ENCODE measurements at regions not wholly inside any gene's neighbourhood (a gene's known extent, or its start where the extent isn't known, plus 50 kb on each side); places are given as distances from the start of the nearest gene placed in this dataset.

DNA sequence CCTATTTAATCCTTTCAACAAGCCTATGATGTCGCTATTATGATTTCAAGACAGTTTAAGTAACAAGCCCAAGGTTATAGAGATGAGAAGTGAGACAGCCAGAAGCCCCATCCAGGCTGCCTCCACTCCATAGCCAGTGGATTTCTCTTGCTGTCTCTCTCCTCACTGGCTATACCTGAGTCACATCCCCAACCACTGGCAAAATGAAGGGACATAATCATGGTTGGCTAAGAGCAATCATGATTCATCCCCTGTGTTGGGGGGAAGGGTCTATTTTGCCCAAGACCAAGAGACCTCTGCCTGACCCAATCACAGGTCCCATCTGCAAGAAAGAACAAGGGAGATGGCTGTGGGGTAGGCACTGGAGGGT, 334.9 kb upstream of the GATB start:
- Mint-ChIP-seq H3K4me1 (peaks cover 65 to 84% (median 76%) of the 10 kb centered on the region in 4 donors), H3K4me3 (peak overlapping the region in 5 of 8 donors; percentile 17 to 77 (median 32)), H3K27ac (peak overlapping the region; percentile 86 to 98 (median 96)), H3K36me3 (peaks cover under 1 to 8% of the 10 kb centered on the region in 2 donors), H3K27me3 (no peaks in the 10 kb centered on the region), H3K9me3 (peaks cover 0 to 3% (median 0%) of the 10 kb centered on the region in 8 donors)
- no peak for DNase-seq
- H3K9me3 ChIP-seq (ENCODE audit: control insufficient read depth in 1 of 2, low read length in 2 of 2) = no peaks in the 10 kb centered on the region
- ChIA-PET POLR2A (ENCODE audit: partially characterized antibody) (interaction anchor here (7.3 kb wide), 1 partner anchor 16 kb away, joined by 97 read pairs; no protein-coding TSS in a partner anchor), CTCF (ENCODE audit: partially characterized antibody) (no interaction called here)
- H3K4me3 ChIP-seq (ENCODE audit: low read length in 2 of 2) = no peak overlapping the region
- H3K4me1 ChIP-seq (ENCODE audit: insufficient read depth, low read length) = peaks cover 78% of the 10 kb centered on the region
- H3K27ac ChIP-seq (ENCODE audit: low read depth, low read length) = peak overlapping the region; percentile 20
- no peaks in the 10 kb centered on the region for H3K27me3 ChIP-seq (ENCODE audit: insufficient read depth, low read length)
- H3K36me3 ChIP-seq (ENCODE audit: insufficient read depth, low read length) = no peaks in the 10 kb centered on the region
- intact Hi-C loops (cut with micrococcal nuclease) = no loop called here

DNA sequence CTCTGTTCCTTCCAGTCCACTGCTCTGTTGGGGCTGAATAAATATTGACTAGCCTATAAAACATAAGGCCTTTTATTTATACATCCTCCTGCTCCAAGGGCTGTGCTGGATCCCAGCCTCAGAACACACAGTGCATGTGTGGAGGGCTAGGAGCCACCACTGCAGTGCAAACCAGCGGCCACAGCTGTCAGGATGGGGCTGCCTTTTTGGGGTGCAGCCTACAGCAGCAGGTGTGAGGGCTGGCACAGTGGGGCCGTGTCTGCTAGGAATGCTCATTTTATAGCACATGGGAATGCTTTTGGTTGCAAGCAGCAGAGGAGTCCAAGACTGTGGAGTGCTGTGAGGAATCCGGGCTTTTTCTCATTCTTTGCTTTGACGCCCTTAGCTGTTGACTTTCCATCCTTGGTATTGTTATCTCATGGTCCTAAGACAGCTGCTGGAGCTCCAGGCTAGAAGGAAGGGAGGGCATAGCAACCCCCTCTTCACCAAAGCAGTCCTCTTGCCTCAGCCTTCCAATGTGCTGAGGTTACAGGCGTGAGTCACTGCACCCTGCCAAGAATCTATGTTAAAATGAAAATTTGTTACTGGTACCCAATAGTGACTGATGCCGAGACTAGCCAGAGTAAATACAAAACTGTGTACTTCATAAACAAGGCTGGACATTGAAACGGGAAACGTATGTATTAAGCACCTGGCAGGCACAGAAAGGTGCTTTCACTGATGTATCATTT, 334.3 kb upstream of the GATB start:
- Histone ChIP-seq H3K4me1 (ENCODE audit: insufficient read depth, low read length) (peaks cover 77% of the 10 kb centered on the region), H3K36me3 (ENCODE audit: insufficient read depth, low read length) (no peaks in the 10 kb centered on the region), H3K27me3 (ENCODE audit: insufficient read depth, low read length) (no peaks in the 10 kb centered on the region), H3K27ac (ENCODE audit: low read depth, low read length) (no peak overlapping the region), H3K9me3 (ENCODE audit: control insufficient read depth in 1 of 2, low read length in 2 of 2) (no peaks in the 10 kb centered on the region), H3K4me3 (ENCODE audit: low read length in 2 of 2) (no peak overlapping the region)
- peak overlapping the region; percentile 86 to 98 (median 96) for H3K27ac Mint-ChIP-seq
- no peak for DNase-seq
- ChIA-PET POLR2A (ENCODE audit: partially characterized antibody) (interaction anchor here (7.3 kb wide), 1 partner anchor 16 kb away, joined by 97 read pairs; no protein-coding TSS in a partner anchor), CTCF (ENCODE audit: partially characterized antibody) (no interaction called here)
- H3K27me3 Mint-ChIP-seq = no peaks in the 10 kb centered on the region
- H3K36me3 Mint-ChIP-seq = peaks cover 0 to 3% of the 10 kb centered on the region in 2 donors
- H3K9me3 Mint-ChIP-seq = peaks cover 0 to 3% (median 0%) of the 10 kb centered on the region in 8 donors
- H3K4me3 Mint-ChIP-seq = peak overlapping the region in 6 of 8 donors; percentile 17 to 77 (median 44)
- intact Hi-C loops (cut with micrococcal nuclease) = no loop called here
- H3K4me1 Mint-ChIP-seq = peaks cover 60 to 84% (median 74%) of the 10 kb centered on the region in 4 donors

- Mint-ChIP-seq H3K4me3 (no peak overlapping the region), H3K4me1 (peaks cover 46 to 67% (median 56%) of the 10 kb centered on the region in 4 donors), H3K9me3 (peaks cover 0 to 3% (median 0%) of the 10 kb centered on the region in 8 donors), H3K27ac (no peak overlapping the region), H3K27me3 (no peaks in the 10 kb centered on the region), H3K36me3 (peaks cover 0 to 2% of the 10 kb centered on the region in 2 donors)
- H3K9me3 ChIP-seq (ENCODE audit: control insufficient read depth in 1 of 2, low read length in 2 of 2) = no peaks in the 10 kb centered on the region
- ChIA-PET POLR2A (ENCODE audit: partially characterized antibody) (interaction anchor here (1.0 to 4.6 kb wide), 2 partner anchors 10 to 23 kb away, joined by 3 to 29 read pairs; no protein-coding TSS in a partner anchor), CTCF (ENCODE audit: partially characterized antibody) (interaction anchor here (1.0 to 1.6 kb wide), 3 partner anchors 9 to 289 kb away, joined by 3 to 4 read pairs (median 3); no protein-coding TSS in a partner anchor)
- H3K27me3 ChIP-seq (ENCODE audit: insufficient read depth, low read length) = no peaks in the 10 kb centered on the region
- intact Hi-C loops (cut with micrococcal nuclease) = no loop called here
- H3K4me3 ChIP-seq (ENCODE audit: low read length in 2 of 2) = no peak overlapping the region
- H3K36me3 ChIP-seq (ENCODE audit: insufficient read depth, low read length) = no peaks in the 10 kb centered on the region
- no peak for DNase-seq
- no peak overlapping the region for H3K27ac ChIP-seq (ENCODE audit: low read depth, low read length)
- peaks cover 40% of the 10 kb centered on the region for H3K4me1 ChIP-seq (ENCODE audit: insufficient read depth, low read length)
These were observed 330.6 kb upstream of the GATB start for GRCh38 chr4:152091405-152091804.

- Histone ChIP-seq H3K27me3 (ENCODE audit: insufficient read depth, low read length) (no peaks in the 10 kb centered on the region), H3K4me3 (ENCODE audit: low read length in 2 of 2) (no peak overlapping the region), H3K4me1 (ENCODE audit: insufficient read depth, low read length) (peaks cover 31% of the 10 kb centered on the region), H3K9me3 (ENCODE audit: control insufficient read depth in 1 of 2, low read length in 2 of 2) (no peaks in the 10 kb centered on the region), H3K27ac (ENCODE audit: low read depth, low read length) (no peak overlapping the region), H3K36me3 (ENCODE audit: insufficient read depth, low read length) (no peaks in the 10 kb centered on the region)
- intact Hi-C loops (cut with micrococcal nuclease) = no loop called here
- peak overlapping the region in 1 of 7 donors; percentile 90 for H3K27ac Mint-ChIP-seq
- CTCF ChIA-PET (ENCODE audit: partially characterized antibody) = interaction anchor here (1.0 to 2.0 kb wide), 4 partner anchors 8 to 288 kb away, joined by 3 to 11 read pairs (median 4); no protein-coding TSS in a partner anchor
- POLR2A ChIA-PET (ENCODE audit: partially characterized antibody) = interaction anchor here (1.0 to 4.6 kb wide), 4 partner anchors 9 to 24 kb away, joined by 3 to 29 read pairs (median 10); no protein-coding TSS in a partner anchor
- H3K27me3 Mint-ChIP-seq = no peaks in the 10 kb centered on the region
- no peak overlapping the region for H3K4me3 Mint-ChIP-seq
- peaks cover 0 to 2% of the 10 kb centered on the region in 2 donors for H3K36me3 Mint-ChIP-seq
- H3K9me3 Mint-ChIP-seq = peaks cover 0 to 3% (median 0%) of the 10 kb centered on the region in 8 donors
- no peak for DNase-seq
- peaks cover 40 to 66% (median 55%) of the 10 kb centered on the region in 4 donors for H3K4me1 Mint-ChIP-seq
These were observed 329.7 kb upstream of the GATB start for GRCh38 chr4:152090543-152090942.

GRCh38 chr4:152089584-152089983, 328.8 kb upstream of the GATB start:
- H3K27me3 Mint-ChIP-seq = no peaks in the 10 kb centered on the region
- H3K9me3 Mint-ChIP-seq = peaks cover 0 to 3% (median 0%) of the 10 kb centered on the region in 8 donors
- Histone ChIP-seq H3K36me3 (ENCODE audit: insufficient read depth, low read length) (no peaks in the 10 kb centered on the region), H3K4me1 (ENCODE audit: insufficient read depth, low read length) (peaks cover 21% of the 10 kb centered on the region), H3K27ac (ENCODE audit: low read depth, low read length) (no peak overlapping the region), H3K4me3 (ENCODE audit: low read length in 2 of 2) (no peak overlapping the region), H3K27me3 (ENCODE audit: insufficient read depth, low read length) (no peaks in the 10 kb centered on the region), H3K9me3 (ENCODE audit: control insufficient read depth in 1 of 2, low read length in 2 of 2) (no peaks in the 10 kb centered on the region)
- H3K27ac Mint-ChIP-seq = peak overlapping the region in 3 of 7 donors; percentile 7 to 58 (median 32)
- peaks cover 0 to 2% of the 10 kb centered on the region in 2 donors for H3K36me3 Mint-ChIP-seq
- no peak for DNase-seq
- peaks cover 30 to 63% (median 48%) of the 10 kb centered on the region in 4 donors for H3K4me1 Mint-ChIP-seq
- POLR2A ChIA-PET (ENCODE audit: partially characterized antibody) = interaction anchor here (1.6 to 4.6 kb wide), 4 partner anchors 8 to 11 kb away, joined by 5 to 29 read pairs (median 11); no protein-coding TSS in a partner anchor
- H3K4me3 Mint-ChIP-seq = no peak overlapping the region
- intact Hi-C loops (cut with micrococcal nuclease) = no loop called here
- CTCF ChIA-PET (ENCODE audit: partially characterized antibody) = interaction anchor here (1.6 to 2.0 kb wide), 2 partner anchors 9 to 28 kb away, joined by 3 to 11 read pairs; no protein-coding TSS in a partner anchor

DNA sequence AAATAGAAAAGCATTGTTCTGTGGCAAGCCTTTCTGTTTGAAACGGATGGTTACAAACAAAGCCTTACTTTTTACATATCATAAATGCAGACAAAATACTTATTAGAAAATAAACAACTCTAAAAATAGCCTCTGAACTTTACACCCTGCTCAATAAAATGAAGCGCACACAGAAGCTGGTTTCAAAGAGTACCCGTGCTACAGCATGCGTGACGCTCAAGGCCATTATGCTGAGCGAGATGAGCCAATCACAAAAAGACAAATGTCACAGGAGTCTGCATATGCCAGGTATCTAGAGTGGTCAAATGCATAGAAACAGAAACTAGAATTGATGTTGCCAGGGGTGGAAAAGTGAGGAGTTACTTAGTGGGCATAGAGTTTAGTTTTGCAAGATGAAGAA, 326.5 kb upstream of the GATB start:
- Histone ChIP-seq H3K27ac (ENCODE audit: low read depth, low read length) (no peak overlapping the region), H3K4me1 (ENCODE audit: insufficient read depth, low read length) (peaks cover 5% of the 10 kb centered on the region), H3K4me3 (ENCODE audit: low read length in 2 of 2) (no peak overlapping the region), H3K9me3 (ENCODE audit: control insufficient read depth in 1 of 2, low read length in 2 of 2) (no peaks in the 10 kb centered on the region), H3K36me3 (ENCODE audit: insufficient read depth, low read length) (no peaks in the 10 kb centered on the region), H3K27me3 (ENCODE audit: insufficient read depth, low read length) (no peaks in the 10 kb centered on the region)
- CTCF ChIA-PET (ENCODE audit: partially characterized antibody) = no interaction called here
- Mint-ChIP-seq H3K27me3 (no peaks in the 10 kb centered on the region), H3K4me3 (no peak overlapping the region), H3K4me1 (peaks cover 21 to 48% (median 38%) of the 10 kb centered on the region in 4 donors), H3K36me3 (no peaks in the 10 kb centered on the region), H3K9me3 (no peaks in the 10 kb centered on the region), H3K27ac (no peak overlapping the region)
- DNase-seq = no peak
- POLR2A ChIA-PET (ENCODE audit: partially characterized antibody) = interaction anchor here (1.0 kb wide), 1 partner anchor 13 kb away, joined by 7 read pairs; no protein-coding TSS in a partner anchor
- intact Hi-C loops (cut with micrococcal nuclease) = no loop called here

DNA sequence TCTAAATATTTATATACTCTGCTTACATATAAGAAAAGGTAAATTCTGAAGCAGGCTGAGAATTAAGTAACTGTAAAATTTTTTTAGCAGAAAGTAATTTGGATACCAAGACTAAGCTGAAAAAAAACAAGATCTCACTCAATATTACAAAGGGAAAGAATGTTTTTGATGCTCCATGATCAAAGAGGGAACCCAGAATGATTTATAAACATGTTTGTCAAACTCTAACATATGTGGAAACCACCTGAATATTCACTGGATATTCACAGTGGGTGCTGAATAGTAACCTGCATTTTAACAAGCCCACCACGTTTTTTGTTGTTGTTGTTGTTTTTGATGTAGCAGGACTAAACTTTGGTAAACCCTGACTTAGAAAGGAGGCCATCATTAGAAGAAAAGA, 324.9 kb upstream of the GATB start:
- no peak for DNase-seq
- Mint-ChIP-seq H3K4me3 (no peak overlapping the region), H3K27me3 (no peaks in the 10 kb centered on the region), H3K4me1 (peaks cover 30 to 59% (median 47%) of the 10 kb centered on the region in 4 donors), H3K27ac (peak overlapping the region in 1 of 7 donors; percentile 76), H3K9me3 (no peaks in the 10 kb centered on the region), H3K36me3 (no peaks in the 10 kb centered on the region)
- no peak overlapping the region for H3K4me3 ChIP-seq (ENCODE audit: low read length in 2 of 2)
- peaks cover 15% of the 10 kb centered on the region for H3K4me1 ChIP-seq (ENCODE audit: insufficient read depth, low read length)
- H3K36me3 ChIP-seq (ENCODE audit: insufficient read depth, low read length) = no peaks in the 10 kb centered on the region
- ChIA-PET CTCF (ENCODE audit: partially characterized antibody) (no interaction called here), POLR2A (ENCODE audit: partially characterized antibody) (interaction anchor here (1.5 kb wide), 1 partner anchor 15 kb away, joined by 4 read pairs; no protein-coding TSS in a partner anchor)
- H3K27ac ChIP-seq (ENCODE audit: low read depth, low read length) = no peak overlapping the region
- intact Hi-C loops (cut with micrococcal nuclease) = no loop called here
- no peaks in the 10 kb centered on the region for H3K9me3 ChIP-seq (ENCODE audit: control insufficient read depth in 1 of 2, low read length in 2 of 2)
- H3K27me3 ChIP-seq (ENCODE audit: insufficient read depth, low read length) = no peaks in the 10 kb centered on the region

Measured in CD4-positive, alpha-beta memory T cell (primary cell).